ENCODE measurements at regions not wholly inside any gene's neighbourhood (a gene's known extent, or its start where the extent isn't known, plus 50 kb on each side); places are given as distances from the start of the nearest gene placed in this dataset.

DNA sequence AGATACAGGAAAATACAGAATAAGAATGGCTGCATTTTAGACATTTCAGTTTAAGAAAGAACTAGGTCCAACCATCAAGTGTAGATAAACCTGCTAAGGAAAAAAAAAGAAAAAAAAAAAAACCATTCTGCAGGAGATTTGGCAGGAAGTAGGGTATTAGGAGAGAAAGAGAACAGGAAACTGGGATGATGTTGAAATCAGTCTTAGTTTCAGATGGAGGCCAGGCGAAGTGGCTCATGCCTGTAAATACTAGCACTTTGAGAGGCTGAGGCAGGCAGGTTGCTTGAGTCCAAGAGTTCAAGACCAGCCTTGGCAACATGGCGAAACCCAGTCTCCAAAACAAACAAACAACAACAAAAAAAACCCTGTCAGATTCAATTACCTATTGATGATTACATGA is 120.2 kb downstream of the RAB11FIP2 start:
- no peak for TF ChIP-seq POLR2AphosphoS5 (IDR thresholded peaks at IDR 0.05; ENCODE audit: low read depth, low read length)
- TF ChIP-seq POLR2A (IDR thresholded peaks at IDR 0.05; ENCODE audit: low read depth, low read length): no peak
- TF ChIP-seq TAF1 (IDR thresholded peaks at IDR 0.05; ENCODE audit: borderline replicate concordance, low read depth, low read length): no peak
